ENCODE measurements at regions not wholly inside any gene's neighbourhood (a gene's known extent, or its start where the extent isn't known, plus 50 kb on each side); places are given as distances from the start of the nearest gene placed in this dataset.

- no peaks in the 10 kb centered on the region for H3K79me2 ChIP-seq (ENCODE audit: low read length)
- no peaks in the 10 kb centered on the region for H3K36me3 ChIP-seq (replicated peaks; ENCODE audit: low read depth, low read length)
- no peaks in the 10 kb centered on the region for H4K20me1 ChIP-seq (ENCODE audit: insufficient read depth, low read length)
- no peak overlapping the region for H2AFZ ChIP-seq (ENCODE audit: low read depth, low read length)
- no peaks in the 10 kb centered on the region for H3K9me3 ChIP-seq (ENCODE audit: insufficient read depth, low read length)
- H3K27me3 ChIP-seq (ENCODE audit: low read depth, low read length): no peaks in the 10 kb centered on the region
- no peak overlapping the region for H3K4me3 ChIP-seq (ENCODE audit: low read length)
- no peaks in the 10 kb centered on the region for H3K4me1 ChIP-seq (ENCODE audit: low read length)
- TF ChIP-seq EZH2phosphoT487 (IDR thresholded peaks at IDR 0.05; ENCODE audit: low read depth): no peak
- TF ChIP-seq, protein P1, sequence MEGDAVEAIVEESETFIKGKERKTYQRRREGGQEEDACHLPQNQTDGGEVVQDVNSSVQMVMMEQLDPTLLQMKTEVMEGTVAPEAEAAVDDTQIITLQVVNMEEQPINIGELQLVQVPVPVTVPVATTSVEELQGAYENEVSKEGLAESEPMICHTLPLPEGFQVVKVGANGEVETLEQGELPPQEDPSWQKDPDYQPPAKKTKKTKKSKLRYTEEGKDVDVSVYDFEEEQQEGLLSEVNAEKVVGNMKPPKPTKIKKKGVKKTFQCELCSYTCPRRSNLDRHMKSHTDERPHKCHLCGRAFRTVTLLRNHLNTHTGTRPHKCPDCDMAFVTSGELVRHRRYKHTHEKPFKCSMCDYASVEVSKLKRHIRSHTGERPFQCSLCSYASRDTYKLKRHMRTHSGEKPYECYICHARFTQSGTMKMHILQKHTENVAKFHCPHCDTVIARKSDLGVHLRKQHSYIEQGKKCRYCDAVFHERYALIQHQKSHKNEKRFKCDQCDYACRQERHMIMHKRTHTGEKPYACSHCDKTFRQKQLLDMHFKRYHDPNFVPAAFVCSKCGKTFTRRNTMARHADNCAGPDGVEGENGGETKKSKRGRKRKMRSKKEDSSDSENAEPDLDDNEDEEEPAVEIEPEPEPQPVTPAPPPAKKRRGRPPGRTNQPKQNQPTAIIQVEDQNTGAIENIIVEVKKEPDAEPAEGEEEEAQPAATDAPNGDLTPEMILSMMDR (IDR thresholded peaks at IDR 0.05; ENCODE audit: low read depth, low read length): no peak
- H3K4me2 ChIP-seq (ENCODE audit: low read length): no peak overlapping the region
- H3K9ac ChIP-seq (ENCODE audit: low read length): no peak overlapping the region
- H3K27ac ChIP-seq (ENCODE audit: low read length): no peak overlapping the region
Measured at GRCh38 chr18:73696171-73696570, 451.5 kb downstream of the FBXO15 start.

DNA sequence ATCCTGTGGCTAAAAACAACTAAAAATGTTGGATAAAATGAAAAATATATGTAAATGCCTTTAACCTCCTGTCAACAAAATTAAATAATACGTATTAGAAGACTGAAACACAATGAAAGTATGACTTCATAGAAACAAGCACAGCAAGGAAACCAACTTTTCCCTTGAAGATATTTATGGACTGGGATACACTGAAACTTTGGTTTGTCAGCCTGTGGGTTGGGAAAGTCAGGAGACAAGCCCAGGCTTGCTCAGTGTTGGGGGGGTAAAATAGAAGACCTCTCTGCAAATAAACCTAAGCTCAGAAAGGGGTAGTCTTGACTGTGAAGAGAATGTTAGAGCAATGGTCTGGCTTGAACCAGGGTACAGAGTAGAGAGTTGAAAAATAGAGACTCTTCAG is 454.5 kb downstream of the FBXO15 start:
- Histone ChIP-seq H3K4me3 (ENCODE audit: low read length) (no peak overlapping the region), H3K9ac (ENCODE audit: low read length) (no peak overlapping the region), H3K79me2 (ENCODE audit: low read length) (no peaks in the 10 kb centered on the region), H3K36me3 (replicated peaks; ENCODE audit: low read depth, low read length) (no peaks in the 10 kb centered on the region), H3K4me2 (ENCODE audit: low read length) (no peak overlapping the region), H2AFZ (ENCODE audit: low read depth, low read length) (no peak overlapping the region), H3K9me3 (ENCODE audit: insufficient read depth, low read length) (no peaks in the 10 kb centered on the region), H3K27me3 (ENCODE audit: low read depth, low read length) (peaks cover 3% of the 10 kb centered on the region; the same call in 1 of the 2 replicates), H3K27ac (ENCODE audit: low read length) (no peak overlapping the region), H3K4me1 (ENCODE audit: low read length) (peaks cover 19% of the 10 kb centered on the region), H4K20me1 (ENCODE audit: insufficient read depth, low read length) (no peaks in the 10 kb centered on the region)
- no peak for TF ChIP-seq EZH2phosphoT487 (IDR thresholded peaks at IDR 0.05; ENCODE audit: low read depth)
- TF ChIP-seq, protein P1 (IDR thresholded peaks at IDR 0.05; ENCODE audit: low read depth, low read length): no peak

GRCh38 chr18:73691624-73692023 is 456.0 kb downstream of the FBXO15 start:
- Histone ChIP-seq H3K79me2 (ENCODE audit: low read length) (no peaks in the 10 kb centered on the region), H3K9me3 (ENCODE audit: insufficient read depth, low read length) (no peaks in the 10 kb centered on the region), H3K4me1 (ENCODE audit: low read length) (peaks cover 19% of the 10 kb centered on the region), H4K20me1 (ENCODE audit: insufficient read depth, low read length) (no peaks in the 10 kb centered on the region), H3K9ac (ENCODE audit: low read length) (no peak overlapping the region), H3K27me3 (ENCODE audit: low read depth, low read length) (peaks cover 3% of the 10 kb centered on the region; the same call in 1 of the 2 replicates), H3K4me3 (ENCODE audit: low read length) (no peak overlapping the region), H3K4me2 (ENCODE audit: low read length) (no peak overlapping the region), H3K27ac (ENCODE audit: low read length) (no peak overlapping the region), H3K36me3 (replicated peaks; ENCODE audit: low read depth, low read length) (no peaks in the 10 kb centered on the region), H2AFZ (ENCODE audit: low read depth, low read length) (no peak overlapping the region)
- TF ChIP-seq, protein P1 (IDR thresholded peaks at IDR 0.05; ENCODE audit: low read depth, low read length): no peak
- TF ChIP-seq EZH2phosphoT487 (IDR thresholded peaks at IDR 0.05; ENCODE audit: low read depth): no peak

- H4K20me1 ChIP-seq (ENCODE audit: insufficient read depth, low read length): no peaks in the 10 kb centered on the region
- peaks cover 3% of the 10 kb centered on the region; the same call in 1 of the 2 replicates for H3K27me3 ChIP-seq (ENCODE audit: low read depth, low read length)
- H3K9me3 ChIP-seq (ENCODE audit: insufficient read depth, low read length): no peaks in the 10 kb centered on the region
- H3K4me2 ChIP-seq (ENCODE audit: low read length): no peak overlapping the region
- TF ChIP-seq EZH2phosphoT487 (IDR thresholded peaks at IDR 0.05; ENCODE audit: low read depth): no peak
- TF ChIP-seq, protein P1 (IDR thresholded peaks at IDR 0.05; ENCODE audit: low read depth, low read length): no peak
- H3K4me3 ChIP-seq (ENCODE audit: low read length): no peak overlapping the region
- no peak overlapping the region for H3K27ac ChIP-seq (ENCODE audit: low read length)
- peaks cover 19% of the 10 kb centered on the region for H3K4me1 ChIP-seq (ENCODE audit: low read length)
- H3K79me2 ChIP-seq (ENCODE audit: low read length): no peaks in the 10 kb centered on the region
- H3K9ac ChIP-seq (ENCODE audit: low read length): no peak overlapping the region
- H3K36me3 ChIP-seq (replicated peaks; ENCODE audit: low read depth, low read length): no peaks in the 10 kb centered on the region
- no peak overlapping the region for H2AFZ ChIP-seq (ENCODE audit: low read depth, low read length)
Measured at GRCh38 chr18:73691118-73691517, 456.5 kb downstream of the FBXO15 start.

Data from OCI-LY3 (cell line).